ENCODE measurements at regions not wholly inside any gene's neighbourhood (a gene's known extent, or its start where the extent isn't known, plus 50 kb on each side); places are given as distances from the start of the nearest gene placed in this dataset.
A peak's percentile ranks its signal among the peaks of the same experiment; 100 is the strongest.

DNA sequence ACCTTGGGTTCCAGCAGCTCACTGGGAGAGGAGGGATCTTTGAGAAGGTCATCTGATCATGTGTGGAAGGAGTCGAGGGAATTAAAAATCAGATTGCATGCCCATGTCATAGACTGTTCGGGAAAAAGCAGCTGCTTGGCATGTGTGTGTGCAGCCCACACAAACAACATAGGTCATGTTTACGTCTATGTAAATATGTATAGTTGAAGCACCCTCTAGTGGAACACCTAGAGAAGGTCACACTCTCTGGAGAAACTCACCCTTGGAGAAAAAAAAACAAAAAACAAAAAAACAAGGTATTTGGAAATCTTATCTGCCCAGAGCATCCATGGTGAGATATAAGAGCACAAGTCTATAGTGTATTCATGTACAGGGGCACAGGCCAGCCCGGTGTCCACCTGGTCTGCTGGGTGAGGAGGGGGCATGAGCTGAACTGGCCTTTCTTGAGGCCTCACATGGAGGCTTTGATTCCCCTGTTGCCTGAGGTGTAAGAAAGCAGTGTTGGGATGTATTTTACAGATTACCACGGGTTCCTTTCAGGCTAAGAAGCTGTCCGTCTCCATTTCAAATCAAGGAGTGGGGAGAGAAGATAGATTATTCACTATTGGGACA lies 98.0 kb downstream of the NPY start:
- Histone ChIP-seq H3K27ac (no peak overlapping the region), H3K4me1 (no peaks in the 10 kb centered on the region), H3K36me3 (no peaks in the 10 kb centered on the region), H3K27me3 (no peaks in the 10 kb centered on the region), H3K4me3 (no peak overlapping the region), H3K9me3 (no peaks in the 10 kb centered on the region)
- TF ChIP-seq CTCF (IDR thresholded peaks at IDR 0.05 in 4 of 5, conservative IDR thresholded peaks at IDR 0.05 in 1 of 5) = peak in 1 of 5 experiments; percentile 18
- no peak for TF ChIP-seq POLR2A (IDR thresholded peaks at IDR 0.05)
- in situ Hi-C loops (cut with MboI; ENCODE audit: low sequenced_read_pairs in 4 of 4) (no loop called here), intact Hi-C loops (cut with DNase I; ENCODE audit: low total_unique reads) (no loop called here)
- ATAC-seq = no peak
- DNase-seq = no peak

DNA sequence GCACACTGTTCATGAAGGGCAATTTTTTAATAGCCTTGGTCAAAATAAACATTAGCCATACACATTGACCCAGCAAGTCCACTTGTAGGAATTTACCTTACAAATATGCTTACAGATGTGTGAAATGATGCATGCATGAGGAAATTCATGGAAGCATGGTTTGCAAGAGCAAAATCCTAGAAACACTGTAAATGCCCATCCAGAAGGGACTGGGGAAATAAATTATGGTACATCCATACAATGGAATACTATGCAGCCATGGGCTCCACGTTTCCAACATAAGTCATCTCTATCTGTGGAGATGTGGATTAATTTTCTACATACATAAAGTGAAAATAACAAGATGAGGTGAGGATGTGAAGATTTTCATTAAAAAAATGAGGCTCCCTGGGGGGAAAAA lies 99.1 kb downstream of the NPY start:
- no peak for ATAC-seq
- TF ChIP-seq CTCF (IDR thresholded peaks at IDR 0.05 in 4 of 5, conservative IDR thresholded peaks at IDR 0.05 in 1 of 5) (no peak), POLR2A (IDR thresholded peaks at IDR 0.05) (no peak)
- Histone ChIP-seq H3K4me1 (no peaks in the 10 kb centered on the region), H3K9me3 (no peaks in the 10 kb centered on the region), H3K36me3 (no peaks in the 10 kb centered on the region), H3K27ac (no peak overlapping the region), H3K4me3 (no peak overlapping the region), H3K27me3 (no peaks in the 10 kb centered on the region)
- in situ Hi-C loops (cut with MboI; ENCODE audit: low sequenced_read_pairs in 4 of 4) = no loop called here
- intact Hi-C loops (cut with DNase I; ENCODE audit: low total_unique reads) = no loop called here
- DNase-seq = no peak

- TF ChIP-seq POLR2A (IDR thresholded peaks at IDR 0.05) (no peak), CTCF (IDR thresholded peaks at IDR 0.05 in 4 of 5, conservative IDR thresholded peaks at IDR 0.05 in 1 of 5) (no peak)
- in situ Hi-C loops (cut with MboI; ENCODE audit: low sequenced_read_pairs in 4 of 4) = no loop called here
- Histone ChIP-seq H3K27me3 (no peaks in the 10 kb centered on the region), H3K36me3 (no peaks in the 10 kb centered on the region), H3K4me1 (no peaks in the 10 kb centered on the region), H3K4me3 (no peak overlapping the region), H3K27ac (no peak overlapping the region), H3K9me3 (no peaks in the 10 kb centered on the region)
- intact Hi-C loops (cut with DNase I; ENCODE audit: low total_unique reads) = no loop called here
- no peak for ATAC-seq
- no peak for DNase-seq
Observed at GRCh38 chr7:24384362-24385030, 100.5 kb downstream of the NPY start.

GRCh38 chr7:24388212-24388611 lies 104.2 kb downstream of the NPY start:
- ATAC-seq (no peak), DNase-seq (no peak)
- TF ChIP-seq CTCF (IDR thresholded peaks at IDR 0.05 in 4 of 5, conservative IDR thresholded peaks at IDR 0.05 in 1 of 5) (no peak), POLR2A (IDR thresholded peaks at IDR 0.05) (no peak)
- H3K9me3 ChIP-seq = no peaks in the 10 kb centered on the region
- no peak overlapping the region for H3K27ac ChIP-seq
- no peaks in the 10 kb centered on the region for H3K4me1 ChIP-seq
- no peaks in the 10 kb centered on the region for H3K36me3 ChIP-seq
- no peak overlapping the region for H3K4me3 ChIP-seq
- H3K27me3 ChIP-seq = no peaks in the 10 kb centered on the region
- in situ Hi-C loops (cut with MboI; ENCODE audit: low sequenced_read_pairs in 4 of 4) = no loop called here
- intact Hi-C loops (cut with DNase I; ENCODE audit: low total_unique reads) = no loop called here

All from gastrocnemius medialis (tissue), 4 donors.